ENCODE measurements at regions not wholly inside any gene's neighbourhood (a gene's known extent, or its start where the extent isn't known, plus 50 kb on each side); places are given as distances from the start of the nearest gene placed in this dataset.

DNA sequence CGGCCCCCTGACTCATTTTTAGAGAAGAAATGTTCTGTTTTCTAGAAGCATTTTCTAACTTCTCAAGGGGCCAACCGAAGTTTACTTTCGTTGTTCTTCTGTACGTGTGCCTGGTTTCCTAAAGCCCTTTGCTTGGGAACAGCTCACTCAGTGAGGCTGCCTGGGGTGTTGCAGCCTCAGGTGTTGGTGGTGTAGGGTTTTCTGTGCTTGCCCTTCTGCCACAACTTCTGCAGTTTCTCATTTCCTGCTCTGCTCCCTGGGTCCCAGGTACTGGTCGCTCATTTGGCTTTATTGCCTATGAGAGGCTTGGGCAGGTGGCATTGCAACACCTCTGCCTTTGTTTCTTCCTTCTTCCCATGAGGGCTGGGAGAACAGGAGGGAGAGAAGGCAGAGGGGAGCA is 278.3 kb downstream of the SOX4 start:
- TF ChIP-seq, protein P1, sequence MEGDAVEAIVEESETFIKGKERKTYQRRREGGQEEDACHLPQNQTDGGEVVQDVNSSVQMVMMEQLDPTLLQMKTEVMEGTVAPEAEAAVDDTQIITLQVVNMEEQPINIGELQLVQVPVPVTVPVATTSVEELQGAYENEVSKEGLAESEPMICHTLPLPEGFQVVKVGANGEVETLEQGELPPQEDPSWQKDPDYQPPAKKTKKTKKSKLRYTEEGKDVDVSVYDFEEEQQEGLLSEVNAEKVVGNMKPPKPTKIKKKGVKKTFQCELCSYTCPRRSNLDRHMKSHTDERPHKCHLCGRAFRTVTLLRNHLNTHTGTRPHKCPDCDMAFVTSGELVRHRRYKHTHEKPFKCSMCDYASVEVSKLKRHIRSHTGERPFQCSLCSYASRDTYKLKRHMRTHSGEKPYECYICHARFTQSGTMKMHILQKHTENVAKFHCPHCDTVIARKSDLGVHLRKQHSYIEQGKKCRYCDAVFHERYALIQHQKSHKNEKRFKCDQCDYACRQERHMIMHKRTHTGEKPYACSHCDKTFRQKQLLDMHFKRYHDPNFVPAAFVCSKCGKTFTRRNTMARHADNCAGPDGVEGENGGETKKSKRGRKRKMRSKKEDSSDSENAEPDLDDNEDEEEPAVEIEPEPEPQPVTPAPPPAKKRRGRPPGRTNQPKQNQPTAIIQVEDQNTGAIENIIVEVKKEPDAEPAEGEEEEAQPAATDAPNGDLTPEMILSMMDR (conservative IDR thresholded peaks at IDR 0.05; ENCODE audit: low read length): no peak
- no peak for TF ChIP-seq EZH2phosphoT487 (IDR thresholded peaks at IDR 0.05; ENCODE audit: borderline replicate concordance, low read depth, low read length)
